ENCODE measurements at regions not wholly inside any gene's neighbourhood (a gene's known extent, or its start where the extent isn't known, plus 50 kb on each side); places are given as distances from the start of the nearest gene placed in this dataset.

GRCh38 chr11:7170431-7170830 is 81.3 kb upstream of the SYT9 start:
- H2BK5ac ChIP-seq (ENCODE audit: insufficient read length, low read length): no peak overlapping the region
- H4K5ac ChIP-seq (ENCODE audit: insufficient read length, low read depth, low read length): no peak overlapping the region
- H2BK15ac ChIP-seq (ENCODE audit: low read depth, low read length): no peak overlapping the region
- H4K8ac ChIP-seq (replicated peaks; ENCODE audit: insufficient read length, low read depth, low read length): no peak overlapping the region
- no peaks in the 10 kb centered on the region for H3K23me2 ChIP-seq (ENCODE audit: insufficient read length, low read depth, low read length, poor library complexity, severe bottlenecking)
- H3K79me2 ChIP-seq (ENCODE audit: insufficient read depth, low read length): no peaks in the 10 kb centered on the region
- Mint-ChIP-seq H3K9me3 (no peaks in the 10 kb centered on the region), H3K27ac (no peak overlapping the region), H3K36me3 (ENCODE audit: insufficient read depth in 1 of 3, low read depth in 3 of 3) (no peaks in the 10 kb centered on the region), H3K4me1 (no peaks in the 10 kb centered on the region), H3K4me3 (no peak overlapping the region), H3K27me3 (ENCODE audit: low read depth) (no peaks in the 10 kb centered on the region)
- H2AFZ ChIP-seq (ENCODE audit: low read length): no peak overlapping the region
- H3T11ph ChIP-seq (ENCODE audit: low read length): no peak overlapping the region
- H2BK20ac ChIP-seq (ENCODE audit: low read depth, low read length, poor library complexity, severe bottlenecking): no peak overlapping the region
- H3K18ac ChIP-seq (ENCODE audit: insufficient read length, low read depth, low read length): no peak overlapping the region
- H2AK5ac ChIP-seq (ENCODE audit: insufficient read length, low read length): no peak overlapping the region
- no peak overlapping the region for H3K4me2 ChIP-seq (ENCODE audit: insufficient read depth, insufficient read length, low read length)
- H3K27ac ChIP-seq (ENCODE audit: insufficient read length, low read depth, low read length): no peak overlapping the region
- no peak for DNase-seq
- H3K27me3 ChIP-seq (ENCODE audit: insufficient read depth, low read length): no peaks in the 10 kb centered on the region
- H3K14ac ChIP-seq (ENCODE audit: insufficient read depth, low read length): no peak overlapping the region
- H3K9ac ChIP-seq (ENCODE audit: extremely low read depth, insufficient read length, low read length): no peak overlapping the region
- H3K79me1 ChIP-seq (ENCODE audit: insufficient read depth, low read depth, low read length, poor library complexity, severe bottlenecking): no peaks in the 10 kb centered on the region
- H2BK120ac ChIP-seq (ENCODE audit: low read depth, low read length, poor library complexity, severe bottlenecking): no peak overlapping the region
- no peak overlapping the region for H4K91ac ChIP-seq (ENCODE audit: insufficient read length, low read depth, low read length)
- no peak overlapping the region for H3K23ac ChIP-seq (ENCODE audit: insufficient read length, low read depth, low read length)
- no peaks in the 10 kb centered on the region for H3K9me3 ChIP-seq (ENCODE audit: control insufficient read depth, low read depth, low read length)
- no peak for TF ChIP-seq CTCF (conservative IDR thresholded peaks at IDR 0.05)
- no peaks in the 10 kb centered on the region for H4K20me1 ChIP-seq (ENCODE audit: control insufficient read depth, insufficient read depth, insufficient read length)
- WGBS (ENCODE audit: extremely low coverage, insufficient read length, low lambda C conversion rate): no CpG with 5 or more reads among the region's 6 CpGs
- H3K56ac ChIP-seq (ENCODE audit: insufficient read length, low read depth, low read length): no peak overlapping the region
- H2BK12ac ChIP-seq (ENCODE audit: insufficient read length, low read depth, low read length): no peak overlapping the region
- no peaks in the 10 kb centered on the region for H3K4me1 ChIP-seq (ENCODE audit: insufficient read depth, low read length)
- no peak overlapping the region for H3K4ac ChIP-seq (ENCODE audit: low read depth, low read length)

All from H9 (cell line).